Esophagus squamous epithelium (tissue), 5 donors: ENCODE measurements at regions not wholly inside any gene's neighbourhood (a gene's known extent, or its start where the extent isn't known, plus 50 kb on each side); places are given as distances from the start of the nearest gene placed in this dataset.

Source experiments
- DNase-seq: peaks from one replicate; lab custom pipeline; 2025; lab: John Stamatoyannopoulos, UW
- H3K27ac ChIP-seq, 4 donors: fragments of 200-600 bp; sonication (generic); one replicate each; pipeline ENCODE4 v1.5.1; 2016 to 2019; ENCODE audit warnings: mild to moderate bottlenecking in 1 of 4
- H3K27me3 ChIP-seq, 4 donors: fragments of 200-600 bp; sonication (generic); 1 replicate in 3 of 4; 2 replicates in 1 of 4; pipeline versions ENCODE4 v1.5.1 to v1.6.0; 2017 to 2021; ENCODE audit warnings: antibody characterized with exemption in 1 of 4
- H3K36me3 ChIP-seq, 3 donors: fragments of 200-600 bp; sonication (generic); one replicate each; pipeline ENCODE4 v1.5.1; 2016 to 2019
- H3K4me1 ChIP-seq, 3 donors: fragments of 200-600 bp; sonication (generic); one replicate each; pipeline ENCODE4 v1.5.1; 2017 to 2019
- H3K4me3 ChIP-seq, 4 donors: fragments of 200-600 bp; sonication (generic); 1 replicate in 3 of 4; 2 replicates in 1 of 4; pipeline ENCODE4 v1.5.1; 2016 to 2019; ENCODE audit warnings: mild to moderate bottlenecking in 2 of 4, moderate library complexity in 1 of 4
- H3K9me3 ChIP-seq, 3 donors: fragments of 200-600 bp; sonication (generic); one replicate each; pipeline ENCODE4 v1.5.1; 2016 to 2019
- POLR2A ChIP-seq, 4 donors: fragments of 450-650 bp; IDR thresholded peaks; one replicate each; pipeline ENCODE4 v1.6.1; 2017; ENCODE audit warnings: antibody characterized with exemption in 4 of 4, mild to moderate bottlenecking in 4 of 4, moderate library complexity in 3 of 4
- WGBS, 2 donors: methylation state at CpG; one replicate each; pipeline ENCODE4 v1.1.5; 2018; 5-methylcytosine and 5-hydroxymethylcytosine counted together
- intact Hi-C: fragments of 100-400 bp; cut with DNase I; formaldehyde crosslinking; loops from one replicate; pipeline ENCODE4 v1.15.0; 2022
- TF ChIP-seq, protein P1 (sequence below), 6 experiments: fragments of 450-650 bp in 4 of 6; fragments of 200-600 bp in 2 of 6; sonication (generic) in 2 of 6; IDR thresholded peaks; one replicate each; pipeline ENCODE4 v1.5.1; 2016 to 2019; ENCODE audit warnings: antibody characterized with exemption in 6 of 6, mild to moderate bottlenecking in 4 of 6, moderate library complexity in 4 of 6
- donor health status: DM: yes; HTN: yes; CAD: no.

DNA sequence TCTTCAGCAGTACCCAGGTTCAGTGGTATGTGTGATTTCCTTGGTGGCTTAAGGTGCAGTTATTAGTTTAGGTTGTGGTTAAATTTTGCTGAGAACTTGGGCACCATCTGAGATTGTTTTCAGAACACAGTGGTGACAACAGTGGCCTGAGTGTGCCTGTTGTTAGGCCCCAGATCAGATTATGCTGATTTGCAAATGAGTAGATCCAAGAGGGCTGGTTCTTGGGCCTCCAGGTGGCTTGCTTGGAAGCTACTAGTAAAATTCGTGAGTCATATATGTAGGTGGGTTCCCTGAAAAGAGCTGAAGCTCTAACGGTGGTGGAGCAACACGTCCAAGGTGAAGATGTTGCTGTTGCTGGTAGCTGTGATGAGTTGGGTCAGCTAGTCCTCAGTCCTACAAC, 2619.6 kb downstream of the PCDH7 start:
- H3K27me3 ChIP-seq, result no peaks in the 10 kb centered on the region
- H3K36me3 ChIP-seq, result no peaks in the 10 kb centered on the region
- intact Hi-C loops, result no loop called here
- DNase-seq, result no peak
- no peak overlapping the region for H3K27ac ChIP-seq
- TF ChIP-seq, protein P1, sequence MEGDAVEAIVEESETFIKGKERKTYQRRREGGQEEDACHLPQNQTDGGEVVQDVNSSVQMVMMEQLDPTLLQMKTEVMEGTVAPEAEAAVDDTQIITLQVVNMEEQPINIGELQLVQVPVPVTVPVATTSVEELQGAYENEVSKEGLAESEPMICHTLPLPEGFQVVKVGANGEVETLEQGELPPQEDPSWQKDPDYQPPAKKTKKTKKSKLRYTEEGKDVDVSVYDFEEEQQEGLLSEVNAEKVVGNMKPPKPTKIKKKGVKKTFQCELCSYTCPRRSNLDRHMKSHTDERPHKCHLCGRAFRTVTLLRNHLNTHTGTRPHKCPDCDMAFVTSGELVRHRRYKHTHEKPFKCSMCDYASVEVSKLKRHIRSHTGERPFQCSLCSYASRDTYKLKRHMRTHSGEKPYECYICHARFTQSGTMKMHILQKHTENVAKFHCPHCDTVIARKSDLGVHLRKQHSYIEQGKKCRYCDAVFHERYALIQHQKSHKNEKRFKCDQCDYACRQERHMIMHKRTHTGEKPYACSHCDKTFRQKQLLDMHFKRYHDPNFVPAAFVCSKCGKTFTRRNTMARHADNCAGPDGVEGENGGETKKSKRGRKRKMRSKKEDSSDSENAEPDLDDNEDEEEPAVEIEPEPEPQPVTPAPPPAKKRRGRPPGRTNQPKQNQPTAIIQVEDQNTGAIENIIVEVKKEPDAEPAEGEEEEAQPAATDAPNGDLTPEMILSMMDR (IDR thresholded peaks at IDR 0.05), result no peak
- no peak overlapping the region for H3K4me3 ChIP-seq
- H3K4me1 ChIP-seq, result no peaks in the 10 kb centered on the region
- peaks cover 0 to 8% (median 0%) of the 10 kb centered on the region in 3 donors for H3K9me3 ChIP-seq
- 75 to 85% methylated on average over 3 of the region's 3 CpGs for WGBS, 2 donors

DNA sequence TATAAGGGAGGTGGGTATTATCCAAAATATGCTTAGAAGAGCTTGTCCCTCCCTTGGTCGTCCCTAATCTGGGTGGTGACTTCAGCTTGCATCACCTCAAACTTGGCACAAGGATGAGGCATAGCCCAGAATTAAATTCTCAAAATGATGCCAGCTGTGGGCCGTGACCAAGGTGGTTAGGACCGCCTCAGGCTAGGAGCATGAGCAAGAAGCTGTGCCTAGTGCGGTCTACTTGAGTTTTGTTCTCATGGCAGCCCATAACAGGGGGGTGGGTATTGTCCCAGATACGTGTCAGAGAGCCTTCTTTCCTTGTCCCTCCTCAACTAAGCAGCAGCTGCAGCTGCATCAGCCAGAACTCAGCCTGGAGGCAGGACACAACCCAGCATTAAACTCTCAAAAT, 2620.0 kb downstream of the PCDH7 start:
- DNase-seq, result no peak
- Histone ChIP-seq H3K4me3 (no peak overlapping the region), H3K9me3 (peaks cover 0 to 8% (median 0%) of the 10 kb centered on the region in 3 donors), H3K4me1 (no peaks in the 10 kb centered on the region), H3K27me3 (no peaks in the 10 kb centered on the region), H3K36me3 (no peaks in the 10 kb centered on the region), H3K27ac (no peak overlapping the region)
- intact Hi-C loops, result no loop called here
- WGBS, 2 donors, result 76 to 93% methylated on average over 4 to 5 of the region's 5 CpGs
- no peak for TF ChIP-seq POLR2A (IDR thresholded peaks at IDR 0.05)
- TF ChIP-seq, protein P1 (IDR thresholded peaks at IDR 0.05), result no peak

DNA sequence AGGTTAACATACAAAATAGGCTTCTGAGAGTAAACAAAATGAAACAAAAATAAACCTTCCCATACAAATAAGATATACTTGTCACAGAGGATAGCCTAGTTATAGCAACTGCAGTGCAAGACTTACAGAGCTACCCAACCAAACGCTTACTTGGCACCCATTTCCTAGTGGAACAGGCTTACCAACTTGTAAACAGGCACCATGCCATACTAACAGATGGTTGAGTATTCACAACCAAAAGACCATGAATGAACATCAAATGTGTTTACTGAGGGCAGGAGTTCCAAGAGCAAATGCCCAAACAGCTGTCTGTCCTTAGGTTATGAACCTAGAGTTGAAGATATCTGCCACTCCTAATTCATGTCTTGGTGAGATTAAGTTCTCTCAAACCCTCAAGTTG, 2629.2 kb downstream of the PCDH7 start:
- no peaks in the 10 kb centered on the region for H3K27me3 ChIP-seq
- TF ChIP-seq, protein P1 (IDR thresholded peaks at IDR 0.05), result no peak
- no peak for TF ChIP-seq POLR2A (IDR thresholded peaks at IDR 0.05)
- intact Hi-C loops, result no loop called here
- H3K36me3 ChIP-seq, result no peaks in the 10 kb centered on the region
- H3K27ac ChIP-seq, result no peak overlapping the region
- DNase-seq, result no peak
- H3K9me3 ChIP-seq, result no peaks in the 10 kb centered on the region
- WGBS, 2 donors, result 40 to 50% methylated on average over 1 of the region's 1 CpG
- peaks cover 0 to 4% (median 0%) of the 10 kb centered on the region in 3 donors for H3K4me1 ChIP-seq
- no peak overlapping the region for H3K4me3 ChIP-seq

DNA sequence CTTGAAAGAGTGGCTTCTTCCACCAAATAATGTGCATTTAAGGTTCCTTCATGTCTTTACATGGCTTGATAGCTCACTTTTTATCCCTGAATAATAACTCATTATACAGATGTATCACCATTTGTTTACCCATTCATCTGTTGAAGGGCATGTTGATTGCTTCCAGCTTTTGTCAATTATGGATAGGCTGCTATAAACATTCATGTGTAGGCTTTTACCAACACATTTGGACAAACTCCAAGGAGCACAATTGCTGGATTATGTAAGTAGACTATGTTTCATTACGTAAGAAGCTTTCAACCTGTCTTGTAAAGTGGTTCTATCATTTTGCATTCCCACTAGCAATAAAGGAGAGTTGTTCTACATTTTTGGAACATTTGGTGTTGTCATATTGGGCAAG, 2637.0 kb downstream of the PCDH7 start:
- intact Hi-C loops, result no loop called here
- no peak for DNase-seq
- Histone ChIP-seq H3K27ac (no peak overlapping the region), H3K27me3 (no peaks in the 10 kb centered on the region), H3K4me3 (no peak overlapping the region), H3K4me1 (no peaks in the 10 kb centered on the region), H3K9me3 (no peaks in the 10 kb centered on the region), H3K36me3 (no peaks in the 10 kb centered on the region)
- TF ChIP-seq POLR2A (IDR thresholded peaks at IDR 0.05), result no peak
- TF ChIP-seq, protein P1 (IDR thresholded peaks at IDR 0.05), result no peak
- 38 to 63% methylated on average over 1 of the region's 1 CpG for WGBS, 2 donors

DNA sequence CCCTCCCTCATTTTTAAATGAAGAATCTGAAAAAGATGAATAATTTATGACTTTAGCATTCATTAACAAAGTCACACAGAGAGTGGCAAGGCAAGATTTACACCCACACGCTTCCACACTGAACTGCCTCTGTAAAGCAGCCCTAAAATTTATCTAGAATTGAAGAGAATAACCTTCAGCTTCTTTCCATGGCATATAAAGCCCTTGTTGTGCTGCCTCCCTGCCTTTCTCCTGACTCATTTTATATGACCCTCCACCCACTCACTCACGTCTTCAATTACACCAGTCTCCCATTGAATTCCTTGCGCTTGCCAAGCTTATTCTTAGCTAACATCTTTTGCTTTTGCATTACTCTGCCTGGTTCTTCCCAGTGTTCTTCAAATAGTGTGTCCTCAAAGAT, 2649.3 kb downstream of the PCDH7 start:
- no peak for TF ChIP-seq POLR2A (IDR thresholded peaks at IDR 0.05)
- TF ChIP-seq, protein P1 (IDR thresholded peaks at IDR 0.05), result no peak
- no peaks in the 10 kb centered on the region for H3K36me3 ChIP-seq
- H3K27me3 ChIP-seq, result no peaks in the 10 kb centered on the region
- 40 to 50% methylated on average over 3 of the region's 3 CpGs for WGBS, 2 donors
- no peaks in the 10 kb centered on the region for H3K4me1 ChIP-seq
- no peak overlapping the region for H3K4me3 ChIP-seq
- intact Hi-C loops, result no loop called here
- DNase-seq, result no peak
- H3K9me3 ChIP-seq, result no peaks in the 10 kb centered on the region
- H3K27ac ChIP-seq, result no peak overlapping the region
